Heart right ventricle (tissue), 16 donors: ENCODE measurements at regions not wholly inside any gene's neighbourhood (a gene's known extent, or its start where the extent isn't known, plus 50 kb on each side); places are given as distances from the start of the nearest gene placed in this dataset.

ENCODE experiments used
- ATAC-seq, 8 donors: fragments of 200-7000 bp; cut with Tn5 transposase; one replicate each; pipeline ENCODE4 v1.9.1; 2020; ENCODE audit warnings: mild to moderate bottlenecking in 8 of 8, moderate library complexity in 8 of 8, moderate number of reproducible peaks in 1 of 8
- DNase-seq, 2 donors: peaks; one replicate each; pipeline ENCODE4 v3.0.0-alpha.2; 2020
- H3K27ac ChIP-seq, 10 donors: fragments of 200-600 bp; sonication (generic) in 2 of 10; one replicate each; pipeline versions ENCODE4 v1.5.0 to v1.8.0; 2020 to 2022; ENCODE audit warnings: mild to moderate bottlenecking in 3 of 10
- H3K27me3 ChIP-seq, 7 donors: fragments of 200-600 bp; one replicate each; pipeline ENCODE4 v1.8.0; 2021 to 2022; ENCODE audit warnings: mild to moderate bottlenecking in 2 of 7
- H3K36me3 ChIP-seq, 9 donors: fragments of 200-600 bp; sonication (generic) in 1 of 9; one replicate each; pipeline versions ENCODE4 v1.5.0 to v1.8.0; 2020 to 2022; ENCODE audit warnings: mild to moderate bottlenecking in 2 of 9
- H3K4me1 ChIP-seq, 9 donors: fragments of 200-600 bp; sonication (generic) in 1 of 9; one replicate each; pipeline versions ENCODE4 v1.5.0 to v1.8.0; 2020 to 2022; ENCODE audit warnings: mild to moderate bottlenecking in 4 of 9
- H3K4me3 ChIP-seq, 10 donors: fragments of 200-600 bp; sonication (generic) in 2 of 10; one replicate each; pipeline versions ENCODE4 v1.5.0 to v1.8.0; 2020 to 2022; ENCODE audit warnings: mild to moderate bottlenecking in 7 of 10, moderate library complexity in 2 of 10
- H3K9me3 ChIP-seq, 11 donors: fragments of 200-600 bp in 10 of 11; sonication (generic) in 2 of 11; one replicate each; pipeline versions ENCODE4 v1.5.0 to v1.8.0; 2013 to 2022; ENCODE audit warnings: mild to moderate bottlenecking in 2 of 11, control low read depth in 1 of 11, moderate library complexity in 1 of 11
- WGBS, 2 donors: extraction: QIAGEN DNeasy Blood & Tissue Kit; methylation state at CpG; one replicate each; pipeline ENCODE4 v1.1.7; 2013; ENCODE audit warnings: inconsistent platforms in 1 of 2; 5-methylcytosine and 5-hydroxymethylcytosine counted together
- intact Hi-C, 10 donors: fragments of 100-400 bp; cut with DNase I; formaldehyde crosslinking; loops; one replicate each; pipeline versions ENCODE4 v1.11.1 to v1.14.2; 2022
- TF ChIP-seq, protein P1 (sequence below), 9 donors: fragments of 200-600 bp; sonication (generic) in 2 of 9; IDR thresholded peaks; one replicate each; pipeline versions ENCODE4 v1.5.0 to v1.8.0; 2021 to 2022; ENCODE audit warnings: antibody characterized with exemption in 9 of 9, mild to moderate bottlenecking in 5 of 9, moderate library complexity in 1 of 9
- donor health status: Arrhythmogenic right ventricular cardiomyopathy.
- donor health status: ischemic (EF 13 %, LVEDD 7.1; RV severe dilation, severe dysfunction).
- donor health status: healthy with polysubstance abuse.
- donor health status: DM: no; HTN: yes; CAD: no.
- donor health status: DM: no; HTN: no; CAD: no.
- donor health status: ischemic (EF 25% LVEDD 6.9; RV normal size, moderate dysfunction).
- donor health status: ischemic (EF 25% LVEDD 5.7; RV mildly dilated, moderate dysfunction).
- donor health status: healthy.
- donor health status: DM: yes; HTN: yes; CAD: no.
- donor health status: Ischemic cardiomyopathy.
- donor health status: ischemic (EF 35%, LVEDD 5.7; RV mildly dilated, moderate dysfunction).
- donor health status: nonischemic (EF 11% LVEDD 7.7; RV severe dilation, severe dysfunction).
- donor health status: DM: yes; HTN: yes; CAD: no.
- donor health status: PGD.
- donor health status: ischemic (EF 29% LVEDD 5.4; RV normal size, mild dysfunction).
- donor health status: nonischemic (EF 23%, LVEDD 6.1; RV moderate dilation, normal function).

DNA sequence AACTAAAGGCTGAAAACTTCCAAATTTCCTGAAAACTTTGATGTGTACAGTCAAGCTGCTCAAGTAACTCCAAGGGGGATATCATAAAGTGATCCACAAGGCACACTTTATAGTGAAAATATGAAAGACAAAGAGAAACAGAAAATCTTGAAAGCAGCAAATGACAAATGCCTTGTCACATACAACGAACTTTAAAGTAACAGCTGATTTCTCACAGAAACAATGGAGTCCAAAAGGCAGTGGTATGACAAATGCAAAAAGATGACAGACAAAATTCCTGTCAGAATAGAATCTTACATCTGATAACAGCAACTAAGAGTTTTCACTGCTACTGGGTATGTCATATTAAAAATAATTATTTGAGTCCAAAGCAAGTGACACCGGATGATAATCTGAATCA is 1602.3 kb upstream of the PRR20A start:
- DNase-seq (no peak), ATAC-seq (no peak)
- H3K9me3 ChIP-seq: peaks cover 0 to 10% (median 0%) of the 10 kb centered on the region in 11 donors
- H3K4me1 ChIP-seq: no peaks in the 10 kb centered on the region
- intact Hi-C loops: no loop called here
- no peaks in the 10 kb centered on the region for H3K27me3 ChIP-seq
- 82 to 87% methylated on average over 2 of the region's 2 CpGs for WGBS, 2 donors
- no peaks in the 10 kb centered on the region for H3K36me3 ChIP-seq
- H3K4me3 ChIP-seq: no peak overlapping the region
- TF ChIP-seq, protein P1, sequence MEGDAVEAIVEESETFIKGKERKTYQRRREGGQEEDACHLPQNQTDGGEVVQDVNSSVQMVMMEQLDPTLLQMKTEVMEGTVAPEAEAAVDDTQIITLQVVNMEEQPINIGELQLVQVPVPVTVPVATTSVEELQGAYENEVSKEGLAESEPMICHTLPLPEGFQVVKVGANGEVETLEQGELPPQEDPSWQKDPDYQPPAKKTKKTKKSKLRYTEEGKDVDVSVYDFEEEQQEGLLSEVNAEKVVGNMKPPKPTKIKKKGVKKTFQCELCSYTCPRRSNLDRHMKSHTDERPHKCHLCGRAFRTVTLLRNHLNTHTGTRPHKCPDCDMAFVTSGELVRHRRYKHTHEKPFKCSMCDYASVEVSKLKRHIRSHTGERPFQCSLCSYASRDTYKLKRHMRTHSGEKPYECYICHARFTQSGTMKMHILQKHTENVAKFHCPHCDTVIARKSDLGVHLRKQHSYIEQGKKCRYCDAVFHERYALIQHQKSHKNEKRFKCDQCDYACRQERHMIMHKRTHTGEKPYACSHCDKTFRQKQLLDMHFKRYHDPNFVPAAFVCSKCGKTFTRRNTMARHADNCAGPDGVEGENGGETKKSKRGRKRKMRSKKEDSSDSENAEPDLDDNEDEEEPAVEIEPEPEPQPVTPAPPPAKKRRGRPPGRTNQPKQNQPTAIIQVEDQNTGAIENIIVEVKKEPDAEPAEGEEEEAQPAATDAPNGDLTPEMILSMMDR (IDR thresholded peaks at IDR 0.05): no peak
- no peak overlapping the region for H3K27ac ChIP-seq

GRCh38 chr13:55543053-55543452 is 1597.7 kb upstream of the PRR20A start:
- ATAC-seq (no peak), DNase-seq (no peak)
- Histone ChIP-seq H3K36me3 (no peaks in the 10 kb centered on the region), H3K27me3 (no peaks in the 10 kb centered on the region), H3K4me3 (no peak overlapping the region), H3K9me3 (peaks cover 0 to 7% (median 0%) of the 10 kb centered on the region in 11 donors), H3K4me1 (no peaks in the 10 kb centered on the region), H3K27ac (no peak overlapping the region)
- intact Hi-C loops: no loop called here
- TF ChIP-seq, protein P1 (IDR thresholded peaks at IDR 0.05): no peak

GRCh38 chr13:55550624-55551023 is 1590.1 kb upstream of the PRR20A start:
- DNase-seq: no peak

DNA sequence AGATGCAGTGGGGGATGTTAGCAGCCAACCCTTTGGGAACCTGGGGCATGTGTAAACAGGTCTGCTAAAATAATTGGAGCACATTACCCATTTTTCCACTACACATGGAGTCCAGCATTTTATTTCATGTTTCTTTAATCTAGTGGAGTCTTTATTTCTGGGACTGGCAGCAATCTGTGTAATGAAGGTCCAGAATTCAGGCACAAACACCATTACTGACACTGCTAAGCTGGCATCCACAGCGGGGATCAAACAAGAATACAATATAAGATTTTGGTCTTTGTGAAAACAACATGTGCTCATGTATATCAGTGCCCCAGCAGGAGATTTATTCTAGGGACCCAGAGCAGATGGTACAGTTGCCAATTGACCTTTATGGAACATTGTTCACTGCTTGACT is 1587.0 kb upstream of the PRR20A start:
- intact Hi-C loops: no loop called here
- H3K9me3 ChIP-seq: peaks cover 0 to 32% (median 0%) of the 10 kb centered on the region in 11 donors
- 84 to 91% methylated on average over 1 of the region's 1 CpG for WGBS, 2 donors
- no peaks in the 10 kb centered on the region for H3K27me3 ChIP-seq
- no peaks in the 10 kb centered on the region for H3K4me1 ChIP-seq
- TF ChIP-seq, protein P1 (IDR thresholded peaks at IDR 0.05): no peak
- H3K36me3 ChIP-seq: no peaks in the 10 kb centered on the region
- H3K4me3 ChIP-seq: no peak overlapping the region
- no peak overlapping the region for H3K27ac ChIP-seq
- DNase-seq (no peak), ATAC-seq (no peak)

More at GRCh38 chr13:55550624-55551023, 1590.1 kb upstream of the PRR20A start:
- TF ChIP-seq, protein P1 (IDR thresholded peaks at IDR 0.05): no peak
- Histone ChIP-seq H3K27me3 (no peaks in the 10 kb centered on the region), H3K27ac (no peak overlapping the region), H3K36me3 (no peaks in the 10 kb centered on the region), H3K9me3 (peaks cover 0 to 31% (median 0%) of the 10 kb centered on the region in 11 donors), H3K4me1 (no peaks in the 10 kb centered on the region), H3K4me3 (no peak overlapping the region)
- intact Hi-C loops: no loop called here
- no peak for ATAC-seq

DNA sequence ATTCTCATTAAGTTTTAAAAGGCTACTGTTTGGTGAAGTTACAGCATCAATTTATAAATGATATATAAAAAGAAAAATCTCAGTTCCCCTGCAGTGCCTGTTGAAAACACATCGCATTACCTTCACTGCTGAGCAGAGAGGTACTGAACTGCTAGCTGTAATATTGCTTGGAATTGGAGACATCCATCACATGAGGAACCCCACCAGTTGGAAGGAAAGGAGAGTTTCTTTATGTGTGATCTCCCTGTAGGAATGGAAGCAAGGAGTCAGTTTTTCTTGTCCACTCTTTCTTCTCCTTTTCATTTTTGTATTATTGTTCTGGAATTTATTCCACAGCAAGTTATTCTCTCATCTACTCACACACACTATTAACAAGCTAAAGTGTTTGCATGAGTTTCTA is 1586.0 kb upstream of the PRR20A start:
- Histone ChIP-seq H3K4me1 (no peaks in the 10 kb centered on the region), H3K9me3 (peaks cover 0 to 26% (median 0%) of the 10 kb centered on the region in 11 donors), H3K27me3 (no peaks in the 10 kb centered on the region), H3K4me3 (no peak overlapping the region), H3K36me3 (no peaks in the 10 kb centered on the region), H3K27ac (no peak overlapping the region)
- TF ChIP-seq, protein P1 (IDR thresholded peaks at IDR 0.05): no peak
- intact Hi-C loops: no loop called here
- no peak for DNase-seq
- ATAC-seq: no peak
- 88% methylated on average over 1 of the region's 1 CpG for WGBS, 2 donors
